Activated naive CD4-positive, alpha-beta T cell (primary cell): ENCODE measurements at regions not wholly inside any gene's neighbourhood (a gene's known extent, or its start where the extent isn't known, plus 50 kb on each side); places are given as distances from the start of the nearest gene placed in this dataset.
"Not testable (repeated sequence)": the region's sequence is repeated elsewhere in the genome, so short reads cannot be mapped to it uniquely, and the experiment has no call there.

Experiments
- DNase-seq, 4 experiments: peaks; one replicate each; lab custom pipeline; 2025; lab: John Stamatoyannopoulos, UW

DNA sequence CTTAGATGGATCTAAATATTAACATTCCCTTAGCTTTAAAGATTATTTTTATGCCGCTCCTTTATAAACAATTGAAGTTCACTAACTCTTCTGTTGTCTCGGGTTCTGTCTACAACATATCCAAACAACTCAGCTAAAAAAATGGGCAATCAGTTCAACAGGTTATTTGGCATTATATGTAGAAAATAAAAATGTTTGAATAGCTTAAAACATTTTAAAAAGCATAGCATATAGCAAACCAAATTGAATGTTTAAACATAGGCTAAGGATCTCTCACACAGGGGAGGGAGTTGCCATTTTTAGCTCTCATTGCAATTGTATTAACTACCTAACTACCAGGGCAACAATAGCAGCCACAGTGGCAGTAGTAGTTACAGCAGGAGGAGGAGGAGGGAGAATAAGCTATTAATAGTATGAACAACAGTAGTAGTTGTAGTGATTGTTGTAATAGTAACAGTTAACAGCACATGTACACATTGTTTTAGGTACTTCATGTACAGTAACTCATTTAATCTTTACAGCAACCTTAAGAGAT lies 404.2 kb downstream of the KCNRG start:
- no peak for DNase-seq

- no peak for DNase-seq
These were observed 404.7 kb downstream of the KCNRG start for GRCh38 chr13:50419896-50420295.

DNA sequence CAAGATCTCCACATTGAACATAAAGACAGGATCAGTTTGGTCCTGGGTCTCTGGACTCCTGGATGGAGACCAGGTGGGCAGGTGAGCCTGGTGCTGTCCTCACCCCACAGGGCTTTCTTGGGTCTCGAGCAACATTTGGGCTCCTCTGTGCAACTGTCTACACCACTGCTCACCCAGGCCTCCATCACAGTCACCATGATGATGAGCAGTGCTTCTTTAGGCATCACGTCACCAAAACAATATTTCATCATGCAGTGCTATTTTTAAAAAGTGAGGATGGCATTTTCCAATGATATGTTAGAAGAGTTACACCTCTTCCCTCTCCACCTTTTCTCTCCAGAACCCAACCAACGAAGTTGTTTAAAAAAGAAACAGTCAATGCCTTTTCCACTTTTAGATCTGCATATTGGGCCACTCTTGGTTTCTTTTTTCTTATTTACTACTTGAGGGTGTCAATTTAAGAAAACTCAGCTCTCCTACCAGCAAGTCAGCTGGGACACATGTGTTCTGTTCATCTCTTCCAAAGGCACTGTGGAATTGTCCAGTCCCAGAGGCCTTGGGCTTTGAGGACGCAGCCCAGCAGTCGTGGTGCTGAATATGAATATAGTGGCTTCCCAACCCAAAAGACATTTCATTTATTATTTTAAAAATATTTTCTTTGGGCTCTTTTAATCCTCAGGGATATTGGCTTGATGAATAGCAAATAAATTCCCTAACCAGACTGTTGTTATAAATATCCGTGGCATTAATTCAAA lies 405.7 kb downstream of the KCNRG start:
- no peak for DNase-seq

- DNase-seq, result no peak
These were observed 406.4 kb downstream of the KCNRG start for GRCh38 chr13:50421473-50422130.

GRCh38 chr13:50422181-50423148 lies 407.2 kb downstream of the KCNRG start:
- no peak for DNase-seq

GRCh38 chr13:50424993-50425392 lies 409.7 kb downstream of the KCNRG start:
- no peak for DNase-seq

- no peak for DNase-seq
These were observed 410.5 kb downstream of the KCNRG start for GRCh38 chr13:50425772-50426171.

DNA sequence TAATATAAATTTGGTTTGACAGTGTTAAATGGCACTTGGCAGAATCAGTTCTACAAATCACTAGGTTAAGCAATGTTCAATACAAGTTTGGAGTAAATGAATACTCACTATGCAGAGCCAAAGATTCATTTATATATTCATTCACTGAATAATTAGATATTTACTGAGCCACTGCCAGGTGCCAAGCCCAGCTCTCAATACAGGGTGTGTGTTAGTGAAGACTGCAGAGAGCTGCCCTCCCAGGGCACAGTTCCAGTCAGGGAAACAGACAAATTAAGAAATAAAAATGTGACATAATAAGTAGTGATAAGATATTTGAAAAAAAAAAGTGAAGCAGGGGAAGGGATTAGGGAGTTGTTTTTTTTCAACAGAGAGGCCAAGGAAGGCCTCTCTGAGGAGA lies 411.7 kb downstream of the KCNRG start:
- no peak for DNase-seq

DNA sequence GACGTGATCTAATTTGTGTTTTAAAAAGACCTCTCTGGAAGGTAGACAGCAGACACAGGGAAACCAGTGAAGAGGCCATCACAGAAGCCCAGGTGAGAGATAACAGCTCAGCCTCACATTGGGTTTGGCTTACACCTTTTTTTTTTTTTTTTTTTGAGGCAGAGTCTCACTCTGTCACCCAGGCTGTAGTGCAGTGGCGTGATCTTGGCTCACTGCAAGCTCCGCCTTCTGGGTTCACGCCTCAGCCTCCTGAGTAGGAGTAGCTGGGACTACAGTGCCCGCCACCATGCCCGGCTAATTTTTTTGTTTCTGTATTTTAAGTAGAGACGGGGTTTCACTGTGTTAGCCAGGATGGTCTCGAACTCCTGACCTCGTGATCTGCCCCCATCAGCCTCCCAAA lies 412.3 kb downstream of the KCNRG start:
- not testable (repeated sequence) for DNase-seq

- no peak for DNase-seq
These were observed 413.1 kb downstream of the KCNRG start for GRCh38 chr13:50428183-50428877.

DNA sequence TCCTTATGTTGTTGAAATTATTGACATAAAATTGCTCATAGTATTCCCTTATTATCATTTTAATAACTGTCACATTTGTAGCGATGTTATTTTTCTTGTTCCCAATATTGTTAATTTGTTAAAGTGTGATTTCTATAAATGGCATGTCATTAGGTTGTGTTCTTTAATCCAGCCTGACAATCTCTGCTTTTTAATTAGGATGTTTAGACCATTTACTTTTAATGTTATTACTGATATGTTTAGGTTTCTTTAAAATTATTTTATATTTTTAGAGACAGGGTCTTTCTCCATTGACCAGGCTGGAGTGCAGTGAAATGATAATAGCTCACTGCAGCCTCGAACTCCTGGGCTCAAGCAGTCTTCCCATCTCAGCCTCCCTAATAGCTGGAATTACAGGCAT lies 408.5 kb downstream of the DLEU7 start:
- DNase-seq, result no peak

DNA sequence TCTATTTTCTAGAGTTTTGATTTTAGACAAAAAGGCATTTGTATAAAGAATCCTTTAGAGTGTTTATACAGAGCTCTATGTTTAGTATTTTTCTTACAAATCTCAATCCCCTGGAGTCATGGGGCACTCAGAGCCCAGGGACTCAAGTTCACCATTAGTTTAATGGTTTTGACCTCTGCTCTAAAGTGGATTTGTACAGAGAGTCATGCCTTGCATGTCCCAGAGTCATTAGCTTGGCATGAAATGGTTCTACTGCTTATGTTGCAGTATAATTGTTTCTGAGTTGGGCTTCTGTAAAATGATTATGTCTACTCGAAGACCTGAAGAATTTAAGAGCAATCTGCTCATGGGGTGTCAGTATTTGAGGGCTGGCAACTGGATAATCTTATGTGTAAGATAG lies 406.2 kb downstream of the DLEU7 start:
- DNase-seq, result no peak

GRCh38 chr13:50438351-50438750 lies 405.1 kb downstream of the DLEU7 start:
- no peak for DNase-seq

DNA sequence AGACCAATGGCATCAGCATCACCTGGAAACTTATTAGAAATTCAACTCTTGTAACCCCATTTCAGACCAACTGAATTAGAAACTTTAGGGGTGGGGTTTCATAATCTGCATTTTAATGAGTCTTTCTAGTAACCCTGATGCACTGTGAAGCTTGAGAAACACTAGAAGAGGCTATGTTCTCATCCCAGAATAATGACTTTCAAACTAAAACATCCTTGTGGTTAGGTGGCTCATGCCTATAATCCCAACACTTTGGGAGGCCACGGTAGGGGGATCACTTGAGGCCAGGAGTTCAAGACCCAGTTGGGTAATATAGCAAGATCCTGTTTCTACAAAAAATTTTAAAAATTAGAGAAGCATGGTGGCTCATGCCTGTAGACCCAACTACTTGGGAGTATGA lies 402.4 kb downstream of the DLEU7 start:
- DNase-seq, result no peak

DNA sequence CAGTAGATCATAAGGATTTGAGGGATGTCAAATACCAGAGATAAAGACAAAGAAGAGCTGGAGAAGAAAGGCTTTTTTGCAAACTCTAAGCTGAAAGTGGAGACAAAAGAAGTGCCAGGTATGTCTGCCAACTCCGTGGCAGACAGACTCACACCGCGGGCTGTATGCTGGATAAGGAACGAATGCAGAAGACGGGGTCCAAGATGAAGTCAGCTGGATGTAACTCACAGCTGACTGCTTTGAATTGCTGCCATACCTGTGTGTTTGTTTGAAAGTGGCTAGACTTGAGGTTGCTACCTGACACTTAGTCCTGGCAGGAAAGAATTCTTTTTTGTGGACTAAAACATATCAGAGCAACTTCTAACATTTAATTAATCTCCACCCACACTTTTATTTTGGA lies 398.8 kb downstream of the DLEU7 start:
- DNase-seq, result no peak

DNA sequence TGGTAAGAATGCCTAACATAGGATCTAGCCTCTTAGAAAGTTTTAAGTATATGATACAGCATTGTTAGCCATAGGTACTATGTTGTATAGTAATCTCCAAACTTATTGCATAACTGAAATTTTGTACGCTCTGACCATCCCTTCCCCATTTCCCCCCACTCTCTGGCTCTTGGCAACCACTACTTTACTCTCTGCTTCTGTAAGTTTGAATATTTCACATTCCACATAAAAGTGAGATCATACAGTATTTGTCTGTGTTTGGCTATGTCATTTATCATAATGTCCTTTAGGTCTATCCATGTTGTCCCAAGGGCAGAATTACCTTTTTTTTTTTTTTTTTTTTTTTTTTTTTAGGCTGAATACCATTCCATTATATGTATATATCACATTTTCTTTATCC lies 396.9 kb downstream of the DLEU7 start:
- no peak for DNase-seq

- DNase-seq, result no peak
These were observed 394.9 kb downstream of the DLEU7 start for GRCh38 chr13:50448535-50448998.

- no peak for DNase-seq
These were observed 394.0 kb downstream of the DLEU7 start for GRCh38 chr13:50449465-50449864.

GRCh38 chr13:50450279-50450678 lies 393.2 kb downstream of the DLEU7 start:
- DNase-seq, result no peak

- DNase-seq, result no peak
These were observed 391.9 kb downstream of the DLEU7 start for GRCh38 chr13:50451609-50452008.

GRCh38 chr13:50452028-50452427 lies 391.5 kb downstream of the DLEU7 start:
- DNase-seq, result no peak

- DNase-seq, result no peak
These were observed 390.7 kb downstream of the DLEU7 start for GRCh38 chr13:50452756-50453155.
